Stomach (tissue), 4 donors: ENCODE measurements at regions not wholly inside any gene's neighbourhood (a gene's known extent, or its start where the extent isn't known, plus 50 kb on each side); places are given as distances from the start of the nearest gene placed in this dataset.

Experiments used
- EP300 ChIP-seq: sonication (generic); formaldehyde crosslinking; IDR thresholded peaks from one replicate; pipeline ENCODE4 v1.6.1; 2017; ENCODE audit warnings: antibody characterized with exemption
- POLR2A ChIP-seq, 4 donors: fragments of 450-650 bp; IDR thresholded peaks; one replicate each; pipeline ENCODE4 v1.6.1; 2016; ENCODE audit warnings: antibody characterized with exemption in 4 of 4, control low read depth in 2 of 4, mild to moderate bottlenecking in 1 of 4, moderate library complexity in 1 of 4
- POLR2AphosphoS5 ChIP-seq, 3 donors: sonication (generic); formaldehyde crosslinking; IDR thresholded peaks; one replicate each; pipeline ENCODE4 v1.6.1; 2016; ENCODE audit warnings: antibody characterized with exemption in 3 of 3
- TF ChIP-seq, protein P1 (sequence below), 7 experiments: fragments of 450-650 bp in 4 of 7; fragments of 200-600 bp in 3 of 7; sonication (generic) in 3 of 7; IDR thresholded peaks; one replicate each; pipeline ENCODE4 v1.5.1; 2016 to 2019; ENCODE audit warnings: antibody characterized with exemption in 7 of 7, control low read depth in 2 of 7, mild to moderate bottlenecking in 1 of 7

DNA sequence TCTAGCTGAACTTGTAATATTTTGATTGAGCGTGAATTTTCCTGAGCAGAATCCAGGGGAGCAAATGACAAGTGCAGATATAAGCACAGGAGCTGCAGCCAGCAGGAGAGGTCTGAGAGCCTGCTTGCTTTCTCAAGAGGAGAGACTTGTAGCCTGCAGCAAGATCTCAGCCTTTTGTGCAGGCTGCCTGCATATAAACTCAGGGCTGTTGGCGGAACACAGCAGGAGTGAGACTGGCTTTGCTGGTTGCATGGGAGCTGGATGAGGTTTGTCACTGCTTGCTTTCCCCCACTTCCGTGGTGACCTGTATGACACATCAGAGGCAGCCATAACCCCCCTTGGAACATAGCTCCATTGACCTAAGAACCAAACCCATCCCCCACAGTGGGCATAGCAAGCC is 725.4 kb upstream of the RGS18 start:
- TF ChIP-seq, protein P1, sequence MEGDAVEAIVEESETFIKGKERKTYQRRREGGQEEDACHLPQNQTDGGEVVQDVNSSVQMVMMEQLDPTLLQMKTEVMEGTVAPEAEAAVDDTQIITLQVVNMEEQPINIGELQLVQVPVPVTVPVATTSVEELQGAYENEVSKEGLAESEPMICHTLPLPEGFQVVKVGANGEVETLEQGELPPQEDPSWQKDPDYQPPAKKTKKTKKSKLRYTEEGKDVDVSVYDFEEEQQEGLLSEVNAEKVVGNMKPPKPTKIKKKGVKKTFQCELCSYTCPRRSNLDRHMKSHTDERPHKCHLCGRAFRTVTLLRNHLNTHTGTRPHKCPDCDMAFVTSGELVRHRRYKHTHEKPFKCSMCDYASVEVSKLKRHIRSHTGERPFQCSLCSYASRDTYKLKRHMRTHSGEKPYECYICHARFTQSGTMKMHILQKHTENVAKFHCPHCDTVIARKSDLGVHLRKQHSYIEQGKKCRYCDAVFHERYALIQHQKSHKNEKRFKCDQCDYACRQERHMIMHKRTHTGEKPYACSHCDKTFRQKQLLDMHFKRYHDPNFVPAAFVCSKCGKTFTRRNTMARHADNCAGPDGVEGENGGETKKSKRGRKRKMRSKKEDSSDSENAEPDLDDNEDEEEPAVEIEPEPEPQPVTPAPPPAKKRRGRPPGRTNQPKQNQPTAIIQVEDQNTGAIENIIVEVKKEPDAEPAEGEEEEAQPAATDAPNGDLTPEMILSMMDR (IDR thresholded peaks at IDR 0.05), result no peak
- no peak for TF ChIP-seq POLR2AphosphoS5 (IDR thresholded peaks at IDR 0.05)
- no peak for TF ChIP-seq POLR2A (IDR thresholded peaks at IDR 0.05)
- TF ChIP-seq EP300, result no peak
